ENCODE measurements at regions not wholly inside any gene's neighbourhood (a gene's known extent, or its start where the extent isn't known, plus 50 kb on each side); places are given as distances from the start of the nearest gene placed in this dataset.

DNA sequence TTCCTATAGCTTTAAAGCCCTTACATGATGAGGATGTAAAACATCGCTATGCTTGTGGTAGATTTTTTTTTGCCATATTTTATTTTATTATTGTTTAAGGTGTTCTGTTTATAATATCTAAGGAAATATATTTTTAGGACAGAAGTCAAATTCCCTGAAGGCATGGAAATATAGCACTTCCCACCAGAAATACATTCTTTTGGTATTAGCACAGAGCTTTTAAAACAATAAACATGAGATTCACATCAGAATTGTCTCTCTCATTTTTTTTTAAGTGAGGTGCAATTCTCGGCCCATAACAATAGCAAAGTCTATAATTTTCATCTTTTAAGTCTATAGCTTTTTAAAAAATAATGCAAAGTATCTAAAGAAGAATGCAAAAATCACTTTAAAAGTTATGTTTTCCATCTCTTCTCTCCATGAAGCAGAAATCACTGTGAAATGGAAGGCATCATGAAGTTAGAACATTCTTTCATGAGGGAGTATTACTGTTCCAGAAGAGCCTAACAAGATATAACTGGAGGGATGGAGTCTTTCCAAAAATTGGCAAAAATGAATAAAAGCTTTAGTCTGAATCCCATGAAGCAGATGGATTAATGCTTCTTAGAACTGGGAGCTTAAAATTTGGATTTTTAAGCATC lies 283.6 kb upstream of the TRIB2 start:
- no peaks in the 10 kb centered on the region for H3K36me3 Mint-ChIP-seq
- no peaks in the 10 kb centered on the region for H3K9me3 Mint-ChIP-seq (ENCODE audit: low read depth)
- H3K27me3 Mint-ChIP-seq = no peaks in the 10 kb centered on the region
- peaks cover 33% of the 10 kb centered on the region for H3K4me1 Mint-ChIP-seq (ENCODE audit: low read depth)
- no peak overlapping the region for H3K27ac Mint-ChIP-seq
- no peak overlapping the region for H3K4me3 Mint-ChIP-seq

DNA sequence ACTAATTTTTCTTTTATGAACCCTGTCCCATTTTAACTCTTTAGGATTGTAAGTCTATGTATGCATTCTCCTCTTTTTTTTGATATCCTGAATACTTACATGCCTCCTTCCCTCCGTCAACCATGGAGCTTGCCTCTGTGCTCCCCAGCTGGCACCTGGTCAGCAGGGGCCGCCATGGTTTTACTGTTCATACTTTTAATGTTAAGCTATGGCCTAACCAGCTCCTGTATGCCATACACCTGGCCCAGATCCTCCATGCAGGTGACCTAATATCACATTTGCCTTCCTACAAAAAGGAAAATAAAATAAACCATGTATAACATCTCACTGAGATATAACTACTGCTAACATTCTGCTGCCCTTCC lies 283.1 kb upstream of the TRIB2 start:
- peaks cover 33% of the 10 kb centered on the region for H3K4me1 Mint-ChIP-seq (ENCODE audit: low read depth)
- no peaks in the 10 kb centered on the region for H3K27me3 Mint-ChIP-seq
- H3K9me3 Mint-ChIP-seq (ENCODE audit: low read depth) = no peaks in the 10 kb centered on the region
- no peak overlapping the region for H3K4me3 Mint-ChIP-seq
- no peak overlapping the region for H3K27ac Mint-ChIP-seq
- no peaks in the 10 kb centered on the region for H3K36me3 Mint-ChIP-seq

DNA sequence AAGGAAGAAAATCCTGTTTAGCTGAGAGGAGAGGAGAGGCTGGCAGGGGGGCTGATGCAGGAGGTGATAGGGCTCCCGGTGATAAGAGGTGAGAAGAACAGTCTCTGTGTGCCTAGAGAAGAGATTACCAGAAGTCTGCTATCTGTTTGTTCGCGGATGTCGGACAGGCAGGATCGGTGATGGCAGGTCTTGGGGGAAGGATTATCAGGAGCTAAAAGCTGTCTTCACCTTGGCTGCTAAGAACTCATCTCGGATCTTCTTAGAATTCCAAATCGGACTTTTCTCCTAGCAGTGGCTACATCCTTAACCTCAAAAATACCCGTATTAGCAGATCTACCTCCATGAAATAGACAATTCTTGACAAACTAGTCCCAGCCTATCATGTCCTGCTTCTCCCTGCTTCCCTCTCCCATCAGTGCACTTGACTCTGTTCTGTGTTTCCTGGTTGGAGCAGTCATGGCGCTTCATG lies 282.1 kb upstream of the TRIB2 start:
- H3K36me3 Mint-ChIP-seq = no peaks in the 10 kb centered on the region
- peaks cover 33% of the 10 kb centered on the region for H3K4me1 Mint-ChIP-seq (ENCODE audit: low read depth)
- H3K9me3 Mint-ChIP-seq (ENCODE audit: low read depth) = no peaks in the 10 kb centered on the region
- no peaks in the 10 kb centered on the region for H3K27me3 Mint-ChIP-seq
- no peak overlapping the region for H3K27ac Mint-ChIP-seq
- no peak overlapping the region for H3K4me3 Mint-ChIP-seq

DNA sequence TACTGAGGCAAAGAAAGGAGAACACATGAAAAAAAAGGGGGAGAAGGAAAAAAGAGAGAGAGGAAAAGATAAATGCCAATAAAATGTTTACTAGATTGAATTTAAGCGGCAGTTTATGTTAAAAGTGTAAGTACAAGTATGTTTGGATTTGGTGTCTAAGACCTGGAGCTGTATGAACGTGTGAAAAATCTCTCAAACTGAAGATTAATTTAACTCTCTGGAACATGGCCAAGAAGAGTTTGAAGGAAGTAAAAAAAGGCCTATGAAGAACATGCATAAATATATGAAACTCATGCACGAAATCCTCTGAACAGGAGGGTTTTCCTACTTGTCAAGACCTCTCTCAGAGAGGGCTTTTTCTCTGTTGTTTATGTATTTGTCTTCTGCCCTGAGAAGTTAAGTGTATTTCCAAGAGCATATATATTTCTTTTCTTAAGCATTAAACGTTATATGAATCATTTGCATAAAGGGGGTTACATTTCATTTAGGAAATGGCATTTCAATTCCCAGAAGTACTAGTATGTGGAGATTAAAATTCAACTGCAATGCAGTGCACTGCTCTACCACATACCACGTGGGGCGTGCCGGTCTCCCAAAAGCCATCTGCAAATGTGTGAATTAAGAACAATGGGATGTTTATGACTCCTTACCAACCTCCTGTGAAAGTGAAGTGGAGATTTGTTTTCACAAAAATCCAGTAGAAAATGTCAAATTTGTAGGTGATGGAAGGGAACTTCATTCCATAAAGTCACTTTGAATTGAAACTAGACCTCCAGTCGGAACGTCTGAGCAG lies 281.1 kb upstream of the TRIB2 start:
- no peak overlapping the region for H3K27ac Mint-ChIP-seq
- H3K36me3 Mint-ChIP-seq = no peaks in the 10 kb centered on the region
- H3K9me3 Mint-ChIP-seq (ENCODE audit: low read depth) = no peaks in the 10 kb centered on the region
- no peaks in the 10 kb centered on the region for H3K27me3 Mint-ChIP-seq
- no peak overlapping the region for H3K4me3 Mint-ChIP-seq
- H3K4me1 Mint-ChIP-seq (ENCODE audit: low read depth) = peaks cover 27% of the 10 kb centered on the region

DNA sequence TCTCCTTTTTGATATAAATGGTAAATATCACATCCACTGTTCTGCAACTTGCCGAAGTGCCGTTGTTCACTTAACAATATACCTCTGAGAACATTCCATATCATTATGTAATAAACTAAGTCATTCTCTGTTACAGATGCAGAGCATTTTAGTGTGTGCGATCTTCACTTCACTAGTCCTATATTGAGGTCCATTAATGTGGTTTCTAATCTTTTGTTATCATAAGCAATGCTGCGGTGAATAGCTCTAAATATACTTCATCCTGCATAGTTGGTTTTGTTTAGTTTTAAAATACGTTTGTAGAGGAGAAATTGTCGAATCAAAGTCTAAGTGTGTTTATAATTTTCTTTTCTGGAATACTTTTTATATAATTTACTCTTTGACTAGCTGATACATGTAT lies 280.3 kb upstream of the TRIB2 start:
- H3K9me3 Mint-ChIP-seq (ENCODE audit: low read depth) = no peaks in the 10 kb centered on the region
- H3K4me3 Mint-ChIP-seq = no peak overlapping the region
- no peaks in the 10 kb centered on the region for H3K36me3 Mint-ChIP-seq
- H3K27ac Mint-ChIP-seq = no peak overlapping the region
- peaks cover 26% of the 10 kb centered on the region for H3K4me1 Mint-ChIP-seq (ENCODE audit: low read depth)
- H3K27me3 Mint-ChIP-seq = no peaks in the 10 kb centered on the region

DNA sequence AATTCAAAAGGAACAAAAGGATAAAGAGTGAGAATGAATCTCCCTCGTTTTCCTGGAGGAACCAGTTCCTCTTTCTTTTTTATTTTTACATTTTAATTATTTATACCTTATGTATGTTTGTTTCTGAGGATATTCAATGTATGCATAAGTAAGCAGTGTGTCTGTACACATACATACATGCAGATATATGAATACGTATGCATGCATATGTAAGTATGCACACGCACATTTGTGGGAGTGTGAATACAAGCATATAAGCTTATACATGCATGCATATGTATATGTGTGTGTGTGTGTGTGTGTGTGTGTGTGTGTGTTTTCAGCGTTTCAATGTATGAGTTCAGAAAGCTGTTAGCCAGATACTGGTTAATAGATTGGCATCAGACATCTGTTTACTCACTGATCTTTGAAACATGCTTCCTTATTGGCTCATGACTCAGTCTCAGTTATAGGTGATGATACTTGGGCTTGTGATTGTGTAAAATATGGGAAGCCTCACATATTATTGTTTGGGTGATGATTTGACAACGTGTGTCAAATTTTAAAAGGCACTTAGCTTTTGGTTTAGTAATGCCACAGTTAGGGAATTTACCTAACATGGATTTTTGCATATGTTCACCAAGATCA lies 279.7 kb upstream of the TRIB2 start:
- no peak overlapping the region for H3K27ac Mint-ChIP-seq

DNA sequence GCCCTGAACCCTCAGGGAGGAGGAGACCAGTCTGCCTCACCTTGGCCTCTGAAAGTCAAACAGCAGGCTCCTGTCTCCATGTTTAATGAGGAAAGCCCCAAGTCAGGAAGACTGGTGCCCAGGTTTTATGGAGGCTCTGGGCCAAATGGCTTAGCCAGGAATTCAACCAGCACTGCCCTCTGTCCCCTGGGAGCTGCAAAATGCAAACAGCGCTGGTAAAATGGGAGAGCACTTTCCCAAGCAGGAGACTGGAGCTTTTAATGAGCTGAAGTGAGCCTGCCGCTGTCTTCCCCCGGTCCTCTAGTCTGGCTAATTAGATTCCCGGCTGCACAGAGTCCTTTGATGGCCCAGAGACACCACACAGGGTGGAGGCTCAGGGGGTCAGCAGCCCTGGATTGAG lies 276.0 kb upstream of the TRIB2 start:
- no peaks in the 10 kb centered on the region for H3K36me3 Mint-ChIP-seq
- H3K9me3 Mint-ChIP-seq (ENCODE audit: low read depth) = no peaks in the 10 kb centered on the region
- H3K4me3 Mint-ChIP-seq = no peak overlapping the region
- peaks cover 34% of the 10 kb centered on the region for H3K4me1 Mint-ChIP-seq (ENCODE audit: low read depth)
- H3K27me3 Mint-ChIP-seq = no peaks in the 10 kb centered on the region
- H3K27ac Mint-ChIP-seq = no peak overlapping the region

More for the DNA sequence above, 279.7 kb upstream of the TRIB2 start:
- Mint-ChIP-seq H3K9me3 (ENCODE audit: low read depth) (no peaks in the 10 kb centered on the region), H3K36me3 (no peaks in the 10 kb centered on the region), H3K27me3 (no peaks in the 10 kb centered on the region), H3K4me3 (no peak overlapping the region), H3K4me1 (ENCODE audit: low read depth) (peaks cover 31% of the 10 kb centered on the region)

DNA sequence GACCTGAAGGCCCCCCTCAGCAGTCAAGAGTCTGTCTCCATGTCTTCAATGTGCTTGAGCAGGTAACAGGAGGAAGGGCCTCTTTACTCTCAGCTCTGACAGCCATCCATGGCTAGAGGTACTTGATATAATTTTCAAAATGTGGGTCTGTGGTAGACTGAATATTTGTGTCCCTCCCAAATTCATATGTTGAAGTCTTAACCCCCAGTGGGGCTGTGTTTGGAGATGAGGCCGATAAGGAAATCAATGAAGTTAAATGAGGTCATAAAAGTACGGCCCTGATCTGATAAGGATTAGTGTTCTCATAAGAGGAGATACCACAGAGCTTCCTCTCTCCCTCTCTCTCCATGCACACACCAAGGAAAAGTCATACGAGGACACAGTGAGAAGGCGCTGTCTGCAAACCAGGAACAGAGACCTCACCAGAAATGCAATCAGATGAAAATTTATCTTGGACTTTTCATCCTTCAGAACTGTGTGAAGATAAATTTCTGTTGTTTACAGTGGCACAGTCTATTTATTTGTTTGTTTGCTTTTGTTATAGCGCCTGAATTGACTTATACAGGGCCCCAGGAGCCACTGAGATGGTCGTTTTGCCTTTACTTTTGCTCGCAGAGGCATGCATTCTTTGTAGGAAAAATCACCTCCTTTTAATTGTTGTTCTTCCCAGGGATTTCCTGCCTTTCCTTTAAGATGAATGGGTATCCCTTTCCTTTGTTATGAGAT lies 274.8 kb upstream of the TRIB2 start:
- Mint-ChIP-seq H3K4me3 (no peak overlapping the region), H3K27me3 (no peaks in the 10 kb centered on the region), H3K27ac (no peak overlapping the region), H3K9me3 (ENCODE audit: low read depth) (no peaks in the 10 kb centered on the region), H3K4me1 (ENCODE audit: low read depth) (peaks cover 24% of the 10 kb centered on the region), H3K36me3 (no peaks in the 10 kb centered on the region)

DNA sequence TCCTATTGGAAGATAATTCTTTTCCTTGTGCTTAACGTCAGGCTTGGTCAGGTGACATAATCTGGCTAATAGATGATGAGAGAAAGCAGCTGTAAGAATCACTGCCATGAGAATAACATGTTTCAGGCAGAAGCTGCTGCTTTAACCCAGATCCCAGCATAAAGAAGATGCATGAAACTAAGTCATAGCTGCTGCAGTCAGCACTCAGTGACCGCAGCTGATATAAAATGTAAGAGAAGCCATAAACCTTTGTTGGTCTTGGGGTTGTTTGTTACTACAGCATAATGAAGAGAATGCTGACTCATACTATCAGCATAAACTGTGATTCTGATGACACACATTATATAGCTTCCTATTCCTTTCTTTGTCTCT lies 274.3 kb upstream of the TRIB2 start:
- peaks cover 20% of the 10 kb centered on the region for H3K4me1 Mint-ChIP-seq (ENCODE audit: low read depth)
- H3K27me3 Mint-ChIP-seq = no peaks in the 10 kb centered on the region
- H3K36me3 Mint-ChIP-seq = no peaks in the 10 kb centered on the region
- H3K4me3 Mint-ChIP-seq = no peak overlapping the region
- no peaks in the 10 kb centered on the region for H3K9me3 Mint-ChIP-seq (ENCODE audit: low read depth)
- no peak overlapping the region for H3K27ac Mint-ChIP-seq

DNA sequence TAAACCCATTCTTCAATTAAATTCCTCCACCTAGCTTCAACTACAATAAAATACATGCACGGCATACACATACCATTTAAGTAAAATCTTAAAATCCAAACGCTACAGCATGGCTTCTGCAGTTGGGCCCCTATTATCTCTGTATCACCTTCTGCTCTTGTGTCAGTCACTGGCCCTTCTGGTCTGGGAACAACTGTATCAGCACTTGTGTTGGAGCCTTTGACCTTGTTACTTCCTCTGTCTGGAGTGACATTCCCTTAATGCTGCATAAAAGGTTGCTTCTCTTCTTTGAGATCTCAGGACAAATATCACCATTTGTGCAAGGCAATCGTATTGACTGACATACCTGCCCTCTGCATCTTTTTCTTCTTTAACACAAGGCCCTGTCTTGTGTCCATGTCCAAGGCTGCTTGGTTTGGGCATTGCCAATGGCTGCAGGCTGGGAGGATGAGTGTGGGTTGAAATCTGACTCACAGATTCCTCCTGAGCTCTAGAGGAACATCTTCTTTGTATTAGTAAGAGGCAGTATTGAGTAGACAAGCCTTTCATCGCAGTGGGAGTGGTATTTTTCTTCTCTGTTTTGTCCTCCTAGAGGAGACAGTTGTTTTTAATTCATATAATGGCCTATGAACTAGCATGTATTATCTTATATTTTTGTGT lies 267.8 kb upstream of the TRIB2 start:
- Mint-ChIP-seq H3K4me1 (ENCODE audit: low read depth) (peaks cover 26% of the 10 kb centered on the region), H3K27ac (no peak overlapping the region), H3K9me3 (ENCODE audit: low read depth) (no peaks in the 10 kb centered on the region), H3K27me3 (no peaks in the 10 kb centered on the region), H3K36me3 (no peaks in the 10 kb centered on the region), H3K4me3 (no peak overlapping the region)

DNA sequence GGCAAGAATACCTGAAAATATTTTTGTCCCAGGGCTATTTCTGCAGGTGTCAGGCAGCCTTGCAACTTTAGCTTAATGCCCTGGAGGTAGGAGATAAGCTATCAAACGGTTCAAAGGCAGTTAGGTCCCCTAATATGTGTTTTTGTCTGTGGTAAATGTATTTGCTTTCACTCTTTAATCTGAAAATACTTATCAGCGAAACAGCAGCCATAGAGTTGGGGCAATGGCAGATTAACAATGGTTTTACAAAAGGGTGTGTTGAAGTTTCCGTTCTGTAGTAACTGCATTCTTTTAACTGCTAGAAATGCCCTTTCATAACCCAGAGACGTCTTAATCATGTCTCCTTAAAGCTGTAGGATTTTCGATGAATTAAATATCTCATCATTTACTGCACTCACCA lies 265.0 kb upstream of the TRIB2 start:
- Mint-ChIP-seq H3K36me3 (no peaks in the 10 kb centered on the region), H3K27ac (peak overlapping the region; percentile 46), H3K4me1 (ENCODE audit: low read depth) (peaks cover 35% of the 10 kb centered on the region), H3K9me3 (ENCODE audit: low read depth) (no peaks in the 10 kb centered on the region), H3K27me3 (no peaks in the 10 kb centered on the region), H3K4me3 (peak overlapping the region; percentile 36)

DNA sequence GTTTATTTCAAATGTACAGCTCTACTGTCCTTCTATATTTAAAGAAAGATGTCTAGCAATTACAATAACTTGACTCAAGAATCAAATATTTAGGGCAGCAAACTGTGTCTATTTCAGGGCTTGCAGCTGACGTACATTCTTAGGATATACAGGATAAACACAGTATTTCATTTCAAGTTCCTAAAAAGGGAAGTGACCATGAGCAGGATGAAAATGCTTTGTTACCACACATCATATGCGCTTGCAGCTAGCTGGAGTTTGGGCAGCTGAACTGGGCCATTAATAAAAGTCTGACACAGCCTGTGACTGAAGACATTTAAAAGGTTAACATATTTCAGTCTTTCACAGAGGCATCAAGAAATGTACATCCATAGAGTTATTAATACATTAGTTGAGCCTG lies 264.6 kb upstream of the TRIB2 start:
- Mint-ChIP-seq H3K36me3 (peaks cover 2% of the 10 kb centered on the region), H3K27me3 (no peaks in the 10 kb centered on the region), H3K27ac (peak overlapping the region; percentile 46), H3K4me1 (ENCODE audit: low read depth) (peaks cover 40% of the 10 kb centered on the region), H3K4me3 (peak overlapping the region; percentile 36), H3K9me3 (ENCODE audit: low read depth) (no peaks in the 10 kb centered on the region)

DNA sequence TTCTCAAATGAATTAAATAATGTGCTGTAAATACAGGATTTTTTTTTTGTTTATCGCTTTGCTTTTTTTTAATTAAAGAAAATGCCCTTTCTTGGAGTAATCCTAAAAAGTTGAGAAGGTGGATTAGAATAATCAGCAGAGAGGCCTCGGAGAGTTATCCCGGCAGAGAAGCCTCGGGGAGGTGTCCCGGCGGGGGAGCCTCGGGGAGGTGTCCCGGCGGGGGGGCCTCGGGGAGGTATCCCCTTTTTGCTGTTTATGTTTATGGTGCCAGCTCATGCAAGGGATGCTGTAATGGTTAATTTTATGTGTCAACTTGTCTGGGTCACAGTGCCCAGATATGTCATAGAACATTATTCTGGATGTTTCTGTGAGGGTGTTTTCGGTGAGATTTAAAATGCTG lies 263.0 kb upstream of the TRIB2 start:
- H3K9me3 Mint-ChIP-seq (ENCODE audit: low read depth) = no peaks in the 10 kb centered on the region
- peaks cover 44% of the 10 kb centered on the region for H3K4me1 Mint-ChIP-seq (ENCODE audit: low read depth)
- no peak overlapping the region for H3K4me3 Mint-ChIP-seq
- H3K27ac Mint-ChIP-seq = no peak overlapping the region
- H3K27me3 Mint-ChIP-seq = no peaks in the 10 kb centered on the region
- H3K36me3 Mint-ChIP-seq = peaks cover 4% of the 10 kb centered on the region

DNA sequence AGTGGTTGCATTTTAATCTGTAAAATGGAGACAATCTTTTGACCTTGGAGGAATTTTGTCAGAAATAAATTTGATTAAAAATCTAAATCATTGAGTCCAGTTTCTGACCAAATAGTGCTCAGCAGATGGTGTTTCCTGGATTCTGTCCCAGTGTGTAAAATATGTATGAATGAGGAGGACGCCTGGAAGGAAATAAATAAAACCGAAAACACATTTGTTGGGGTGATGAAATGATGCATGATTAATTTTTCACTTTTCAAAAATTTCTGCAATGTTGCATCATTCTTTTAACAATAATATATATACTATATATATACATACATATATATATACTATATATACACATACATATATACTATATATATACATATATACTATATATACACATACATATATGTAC lies 261.1 kb upstream of the TRIB2 start:
- no peak overlapping the region for H3K4me3 Mint-ChIP-seq
- H3K4me1 Mint-ChIP-seq (ENCODE audit: low read depth) = peaks cover 35% of the 10 kb centered on the region
- no peaks in the 10 kb centered on the region for H3K27me3 Mint-ChIP-seq
- no peak overlapping the region for H3K27ac Mint-ChIP-seq
- H3K36me3 Mint-ChIP-seq = peaks cover 4% of the 10 kb centered on the region
- no peaks in the 10 kb centered on the region for H3K9me3 Mint-ChIP-seq (ENCODE audit: low read depth)

Measured in activated naive CD8-positive, alpha-beta T cell (primary cell).